Uterus (tissue), 2 donors: ENCODE measurements at regions not wholly inside any gene's neighbourhood (a gene's known extent, or its start where the extent isn't known, plus 50 kb on each side); places are given as distances from the start of the nearest gene placed in this dataset.

ENCODE experiments used
- POLR2A ChIP-seq, 2 donors: fragments of 450-650 bp; IDR thresholded peaks; one replicate each; pipeline ENCODE4 v1.6.1; 2016; ENCODE audit warnings: antibody characterized with exemption in 2 of 2, mild to moderate bottlenecking in 1 of 2, moderate library complexity in 1 of 2
- TF ChIP-seq, protein P1 (sequence below), 4 experiments: fragments of 200-600 bp in 2 of 4; fragments of 450-650 bp in 2 of 4; sonication (generic) in 2 of 4; IDR thresholded peaks; one replicate each; pipeline ENCODE4 v1.5.1; 2016 to 2019; ENCODE audit warnings: antibody characterized with exemption in 4 of 4, mild to moderate bottlenecking in 2 of 4, moderate library complexity in 1 of 4

DNA sequence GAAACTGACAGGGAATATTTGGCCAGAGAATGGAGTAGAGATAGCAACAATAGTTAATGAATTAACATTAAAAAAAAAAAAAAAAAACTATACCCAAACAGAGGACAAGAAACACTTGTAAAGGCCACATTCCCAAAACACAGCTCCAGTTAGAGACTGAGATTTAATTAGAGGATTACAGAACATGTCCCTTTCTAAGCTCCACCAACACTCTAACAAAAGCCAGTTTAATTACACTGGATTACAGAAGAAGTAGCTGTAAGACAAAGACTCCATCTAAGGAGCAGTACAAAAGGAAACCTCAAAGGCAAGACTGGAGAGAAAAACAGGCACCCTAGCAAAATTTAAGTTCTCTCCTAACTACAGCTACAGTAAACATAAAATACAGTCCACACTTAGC, 1247.7 kb upstream of the AGA start:
- TF ChIP-seq, protein P1, sequence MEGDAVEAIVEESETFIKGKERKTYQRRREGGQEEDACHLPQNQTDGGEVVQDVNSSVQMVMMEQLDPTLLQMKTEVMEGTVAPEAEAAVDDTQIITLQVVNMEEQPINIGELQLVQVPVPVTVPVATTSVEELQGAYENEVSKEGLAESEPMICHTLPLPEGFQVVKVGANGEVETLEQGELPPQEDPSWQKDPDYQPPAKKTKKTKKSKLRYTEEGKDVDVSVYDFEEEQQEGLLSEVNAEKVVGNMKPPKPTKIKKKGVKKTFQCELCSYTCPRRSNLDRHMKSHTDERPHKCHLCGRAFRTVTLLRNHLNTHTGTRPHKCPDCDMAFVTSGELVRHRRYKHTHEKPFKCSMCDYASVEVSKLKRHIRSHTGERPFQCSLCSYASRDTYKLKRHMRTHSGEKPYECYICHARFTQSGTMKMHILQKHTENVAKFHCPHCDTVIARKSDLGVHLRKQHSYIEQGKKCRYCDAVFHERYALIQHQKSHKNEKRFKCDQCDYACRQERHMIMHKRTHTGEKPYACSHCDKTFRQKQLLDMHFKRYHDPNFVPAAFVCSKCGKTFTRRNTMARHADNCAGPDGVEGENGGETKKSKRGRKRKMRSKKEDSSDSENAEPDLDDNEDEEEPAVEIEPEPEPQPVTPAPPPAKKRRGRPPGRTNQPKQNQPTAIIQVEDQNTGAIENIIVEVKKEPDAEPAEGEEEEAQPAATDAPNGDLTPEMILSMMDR (IDR thresholded peaks at IDR 0.05) = no peak
- TF ChIP-seq POLR2A (IDR thresholded peaks at IDR 0.05) = no peak
